Motor neuron (in vitro differentiated cells): ENCODE measurements at regions not wholly inside any gene's neighbourhood (a gene's known extent, or its start where the extent isn't known, plus 50 kb on each side); places are given as distances from the start of the nearest gene placed in this dataset.

Experiments used
- ATAC-seq, 8 experiments: fragments of 200-7000 bp; cut with Tn5 transposase; replicated peaks in 6 of 8; 2 replicates each; pipeline ENCODE4 v1.8.0; 2021; ENCODE audit warnings: mild to moderate bottlenecking in 8 of 8, moderate library complexity in 8 of 8
- H3K27ac ChIP-seq, 2 donors: fragments of 250-450 bp; sonication (Bioruptor Pico); 2 replicates each; pipeline ENCODE4 v1.9.0; 2021; ENCODE audit warnings: antibody characterized with exemption in 2 of 2, mild to moderate bottlenecking in 2 of 2, moderate library complexity in 1 of 2
- H3K4me1 ChIP-seq, 2 donors: fragments of 250-450 bp; sonication (Bioruptor Pico); replicated peaks in 1 of 2; 2 replicates each; pipeline ENCODE4 v1.6.1; 2021; ENCODE audit warnings: antibody characterized with exemption in 2 of 2, mild to moderate bottlenecking in 2 of 2, moderate library complexity in 1 of 2
- H3K4me3 ChIP-seq, 5 donors: fragments of 250-450 bp; sonication (Bioruptor Pico); 2 replicates each; pipeline ENCODE4 v1.9.0; 2021; ENCODE audit warnings: antibody characterized with exemption in 5 of 5, mild to moderate bottlenecking in 5 of 5, moderate library complexity in 4 of 5
- WGBS, 10 experiments: fragments of 450-650 bp; shearing (Covaris generic); methylation state at CpG; one replicate each; pipeline ENCODE4 v1.0.0; 2022; 5-methylcytosine and 5-hydroxymethylcytosine counted together
- in situ Hi-C, 9 experiments: fragments of 400-800 bp; cut with MboI; loops; one replicate each; pipeline ENCODE4 v1.15.0; 2021; ENCODE audit warnings: low sequenced_read_pairs in 9 of 9, low pct_unique_long_range_greater_than_20kb in 2 of 9; ENCODE audit not compliant: unreplicated experiment in 9 of 9

- H3K4me1 ChIP-seq: peaks cover 4% of the 10 kb centered on the region in 2 donors
- in situ Hi-C loops: no loop called here
- 0 to 100% (median 76%) methylated on average over 1 to 3 of the region's 3 CpGs; no CpG with 5 or more reads in 1 of the 10 experiments for WGBS, 10 experiments
- ATAC-seq: no peak
- H3K4me3 ChIP-seq: no peak overlapping the region
- no peak overlapping the region for H3K27ac ChIP-seq
These were observed 140.3 kb downstream of the NAA11 start for GRCh38 chr4:79185526-79186045.

- Histone ChIP-seq H3K4me3 (no peak overlapping the region), H3K27ac (no peak overlapping the region), H3K4me1 (peaks cover 4% of the 10 kb centered on the region in 2 donors)
- ATAC-seq: no peak
- WGBS, 10 experiments: 37 to 90% (median 73%) methylated on average over 1 to 4 of the region's 4 CpGs; no CpG with 5 or more reads in 1 of the 10 experiments
- in situ Hi-C loops: no loop called here
These were observed 141.4 kb downstream of the NAA11 start for GRCh38 chr4:79184476-79184875.

- in situ Hi-C loops: no loop called here
- Histone ChIP-seq H3K27ac (no peak overlapping the region), H3K4me3 (no peak overlapping the region), H3K4me1 (peaks cover 4% of the 10 kb centered on the region in 2 donors)
- no peak for ATAC-seq
- 22 to 100% (median 75%) methylated on average over 1 to 3 of the region's 3 CpGs for WGBS, 10 experiments
These were observed 143.7 kb downstream of the NAA11 start for GRCh38 chr4:79182209-79182608.

- peak in 2 of 8 experiments; percentile 30 to 59 for ATAC-seq
- H3K4me1 ChIP-seq: peaks cover 4% of the 10 kb centered on the region in 2 donors
- no peak overlapping the region for H3K4me3 ChIP-seq
- WGBS, 10 experiments: 50 to 100% (median 91%) methylated on average over 2 to 7 of the region's 7 CpGs; no CpG with 5 or more reads in 1 of the 10 experiments
- H3K27ac ChIP-seq: no peak overlapping the region
- in situ Hi-C loops: no loop called here
These were observed 144.7 kb downstream of the NAA11 start for GRCh38 chr4:79181190-79181589.

- Histone ChIP-seq H3K4me3 (no peak overlapping the region), H3K27ac (no peak overlapping the region), H3K4me1 (peaks cover 8 to 19% of the 10 kb centered on the region in 2 donors)
- ATAC-seq: no peak
- in situ Hi-C loops: no loop called here
These were observed 147.1 kb downstream of the NAA11 start for GRCh38 chr4:79178760-79179159.

- H3K27ac ChIP-seq: no peak overlapping the region
- peaks cover 8 to 19% of the 10 kb centered on the region in 2 donors for H3K4me1 ChIP-seq
- no peak overlapping the region for H3K4me3 ChIP-seq
- ATAC-seq: peak in 1 of 8 experiments; percentile 19
- in situ Hi-C loops: no loop called here
These were observed 148.5 kb downstream of the NAA11 start for GRCh38 chr4:79177388-79177787.

- Histone ChIP-seq H3K27ac (no peak overlapping the region), H3K4me3 (no peak overlapping the region), H3K4me1 (peaks cover 8 to 19% of the 10 kb centered on the region in 2 donors)
- 0 to 100% (median 69%) methylated on average over 1 to 4 of the region's 4 CpGs; no CpG with 5 or more reads in 2 of the 10 experiments for WGBS, 10 experiments
- in situ Hi-C loops: no loop called here
- no peak for ATAC-seq
These were observed 149.5 kb downstream of the NAA11 start for GRCh38 chr4:79176351-79176750.

- no peak overlapping the region for H3K4me3 ChIP-seq
- in situ Hi-C loops: no loop called here
- peaks cover 8 to 19% of the 10 kb centered on the region in 2 donors for H3K4me1 ChIP-seq
- no peak overlapping the region for H3K27ac ChIP-seq
- no peak for ATAC-seq
These were observed 150.1 kb downstream of the NAA11 start for GRCh38 chr4:79175716-79176115.

- peak; percentile 60 to 95 (median 74) for ATAC-seq
- Histone ChIP-seq H3K4me1 (peaks cover 8 to 19% of the 10 kb centered on the region in 2 donors), H3K27ac (no peak overlapping the region), H3K4me3 (no peak overlapping the region)
- WGBS, 10 experiments: 0 to 80% (median 57%) methylated on average over 1 to 2 of the region's 2 CpGs
- in situ Hi-C loops: no loop called here
These were observed 151.2 kb downstream of the NAA11 start for GRCh38 chr4:79174490-79175252.

GRCh38 chr4:79173186-79173585 is 152.7 kb downstream of the NAA11 start:
- Histone ChIP-seq H3K4me1 (peaks cover 8 to 19% of the 10 kb centered on the region in 2 donors), H3K27ac (no peak overlapping the region), H3K4me3 (no peak overlapping the region)
- no peak for ATAC-seq
- in situ Hi-C loops: no loop called here
- 20 to 100% (median 86%) methylated on average over 1 to 2 of the region's 2 CpGs; no CpG with 5 or more reads in 2 of the 10 experiments for WGBS, 10 experiments

GRCh38 chr4:79170077-79170476 is 155.8 kb downstream of the NAA11 start:
- 88 to 100% (median 95%) methylated on average over 1 of the region's 1 CpG; no CpG with 5 or more reads in 6 of the 10 experiments for WGBS, 10 experiments
- no peak for ATAC-seq

GRCh38 chr4:79164907-79165610 is 160.8 kb downstream of the NAA11 start:
- in situ Hi-C loops: no loop called here
- H3K4me1 ChIP-seq: peaks cover 12 to 20% of the 10 kb centered on the region in 2 donors
- 0 to 81% (median 39%) methylated on average over 1 to 4 of the region's 4 CpGs; no CpG with 5 or more reads in 1 of the 10 experiments for WGBS, 10 experiments
- ATAC-seq: peak in 5 of 8 experiments; percentile 39 to 76 (median 61)
- no peak overlapping the region for H3K4me3 ChIP-seq
- peak overlapping the region in 1 of 2 donors; percentile 2 for H3K27ac ChIP-seq

More at GRCh38 chr4:79170077-79170476, 155.8 kb downstream of the NAA11 start:
- H3K27ac ChIP-seq: no peak overlapping the region
- in situ Hi-C loops: no loop called here
- peaks cover 5 to 15% of the 10 kb centered on the region in 2 donors for H3K4me1 ChIP-seq
- no peak overlapping the region for H3K4me3 ChIP-seq

- Histone ChIP-seq H3K4me1 (peaks cover 12 to 20% of the 10 kb centered on the region in 2 donors), H3K27ac (no peak overlapping the region), H3K4me3 (no peak overlapping the region)
- WGBS, 10 experiments: 41 to 100% (median 82%) methylated on average over 1 to 4 of the region's 4 CpGs
- ATAC-seq: no peak
- in situ Hi-C loops: no loop called here
These were observed 161.8 kb downstream of the NAA11 start for GRCh38 chr4:79163981-79164490.
